GM19463 (cell line): ENCODE measurements at regions not wholly inside any gene's neighbourhood (a gene's known extent, or its start where the extent isn't known, plus 50 kb on each side); places are given as distances from the start of the nearest gene placed in this dataset.

Experiments
- ATAC-seq: cut with Tn5 transposase; IDR thresholded peaks from one replicate; pipeline ENCODE4 v1.9.1; 2021; ENCODE audit warnings: mild to moderate bottlenecking, moderate library complexity; ENCODE audit not compliant: unreplicated experiment

- no peak for ATAC-seq
These were observed 381.2 kb upstream of the PDE4D start for GRCh38 chr5:60274747-60275146.

GRCh38 chr5:60271517-60271916 lies 378.0 kb upstream of the PDE4D start:
- no peak for ATAC-seq

- ATAC-seq: no peak
These were observed 374.4 kb upstream of the PDE4D start for GRCh38 chr5:60267907-60268306.

GRCh38 chr5:60263346-60263745 lies 369.8 kb upstream of the PDE4D start:
- ATAC-seq: no peak

GRCh38 chr5:60262576-60263295 lies 369.2 kb upstream of the PDE4D start:
- no peak for ATAC-seq

- no peak for ATAC-seq
These were observed 368.2 kb upstream of the PDE4D start for GRCh38 chr5:60261732-60262131.

GRCh38 chr5:60260658-60261057 lies 367.1 kb upstream of the PDE4D start:
- ATAC-seq: no peak

GRCh38 chr5:60259730-60260129 lies 366.2 kb upstream of the PDE4D start:
- no peak for ATAC-seq

- ATAC-seq: no peak
These were observed 364.2 kb upstream of the PDE4D start for GRCh38 chr5:60257596-60258271.

GRCh38 chr5:60256546-60256945 lies 363.0 kb upstream of the PDE4D start:
- ATAC-seq: no peak

GRCh38 chr5:60248901-60249300 lies 355.4 kb upstream of the PDE4D start:
- ATAC-seq: peak; percentile 95

GRCh38 chr5:60243713-60244112 lies 350.2 kb upstream of the PDE4D start:
- no peak for ATAC-seq

GRCh38 chr5:60232036-60232795 lies 338.7 kb upstream of the PDE4D start:
- no peak for ATAC-seq

GRCh38 chr5:60230456-60230855 lies 336.9 kb upstream of the PDE4D start:
- ATAC-seq: no peak

GRCh38 chr5:60229691-60230185 lies 336.2 kb upstream of the PDE4D start:
- no peak for ATAC-seq

- ATAC-seq: no peak
These were observed 335.1 kb upstream of the PDE4D start for GRCh38 chr5:60228676-60229075.

- ATAC-seq: no peak
These were observed 332.6 kb upstream of the PDE4D start for GRCh38 chr5:60226128-60226527.

GRCh38 chr5:60223342-60223741 lies 329.8 kb upstream of the PDE4D start:
- no peak for ATAC-seq

- ATAC-seq: no peak
These were observed 326.4 kb upstream of the PDE4D start for GRCh38 chr5:60219921-60220320.

- no peak for ATAC-seq
These were observed 317.3 kb upstream of the PDE4D start for GRCh38 chr5:60210810-60211209.

GRCh38 chr5:60209146-60209840 lies 315.8 kb upstream of the PDE4D start:
- ATAC-seq: no peak
